K562 (cell line): ENCODE measurements at regions not wholly inside any gene's neighbourhood (a gene's known extent, or its start where the extent isn't known, plus 50 kb on each side); places are given as distances from the start of the nearest gene placed in this dataset.

Experiments
- CBFA2T2 ChIP-seq: fragments of 450-650 bp; conservative IDR thresholded peaks from 2 replicates; pipeline ENCODE4 v1.6.1; 2017; ENCODE audit warnings: mild to moderate bottlenecking
- CBX3 ChIP-seq, 2 experiments: IDR thresholded peaks; 1 replicate in 1 of 2; 2 replicates in 1 of 2; pipeline ENCODE4 v1.6.1; 2012; ENCODE audit warnings: inconsistent platforms in 2 of 2, low read length in 2 of 2, borderline replicate concordance in 1 of 2, control low read depth in 1 of 2
- CREBBP ChIP-seq: IDR thresholded peaks from one replicate; pipeline ENCODE4 v1.6.1; 2012; ENCODE audit warnings: low read depth, mild to moderate bottlenecking, control low read depth, inconsistent platforms, low read length
- EP300 ChIP-seq: IDR thresholded peaks from 2 replicates; pipeline ENCODE4 v1.6.1; 2012; ENCODE audit warnings: low read length, improper control_type of control experiment
- EP400 ChIP-seq: fragments of 450-650 bp; IDR thresholded peaks from 2 replicates; pipeline ENCODE4 v1.6.1; 2017; ENCODE audit warnings: antibody characterized with exemption, mild to moderate bottlenecking, moderate library complexity
- ESRRA ChIP-seq: fragments of 450-650 bp; IDR thresholded peaks from 2 replicates; pipeline ENCODE4 v1.6.1; 2014; ENCODE audit warnings: low read depth, mild to moderate bottlenecking, moderate library complexity, borderline replicate concordance
- HCFC1 ChIP-seq: IDR thresholded peaks from 2 replicates; pipeline ENCODE4 v1.6.1; 2012; ENCODE audit warnings: low read depth, low read length, improper control_type of control experiment
- MBD2 ChIP-seq: sonication (generic); IDR thresholded peaks from 2 replicates; pipeline ENCODE4 v1.6.1; 2016; ENCODE audit warnings: low read depth, borderline replicate concordance
- MTA3 ChIP-seq: fragments of 450-650 bp; formaldehyde crosslinking; IDR thresholded peaks from 2 replicates; pipeline ENCODE4 v1.6.1; 2017; ENCODE audit warnings: mild to moderate bottlenecking, borderline replicate concordance
- NR2C1 ChIP-seq, 2 experiments: fragments of 450-650 bp; IDR thresholded peaks; 2 replicates each; pipeline ENCODE4 v1.6.1; 2017; ENCODE audit warnings: mild to moderate bottlenecking in 2 of 2, antibody characterized with exemption in 1 of 2, inconsistent platforms in 1 of 2, missing compliant biosample characterization in 1 of 2, missing genetic modification characterization in 1 of 2
- POLR2A ChIP-seq: fragments of 450-650 bp; conservative IDR thresholded peaks from 2 replicates; pipeline ENCODE4 v1.6.1; 2016
- PTRF ChIP-seq: fragments of 450-650 bp; IDR thresholded peaks from 2 replicates; pipeline ENCODE4 v1.6.1; 2016; ENCODE audit warnings: mild to moderate bottlenecking, missing genetic modification characterization, missing compliant biosample characterization
- RBM15 ChIP-seq: fragments of 200-400 bp; formaldehyde crosslinking; IDR thresholded peaks from 2 replicates; pipeline ENCODE4 v1.6.1; 2018; ENCODE audit warnings: mild to moderate bottlenecking, low read length, moderate library complexity; ENCODE audit not compliant: insufficient read depth
- RCOR1 ChIP-seq, 2 experiments: IDR thresholded peaks; 2 replicates each; pipeline ENCODE4 v1.6.1; 2012; ENCODE audit warnings: low read depth in 2 of 2, low read length in 2 of 2, borderline replicate concordance in 1 of 2, improper control_type of control experiment in 1 of 2
- SMARCA5 ChIP-seq: fragments of 450-650 bp; IDR thresholded peaks from 2 replicates; pipeline ENCODE4 v1.6.1; 2016
- SMARCC2 ChIP-seq: fragments of 450-650 bp; IDR thresholded peaks from 2 replicates; pipeline ENCODE4 v1.6.1; 2017; ENCODE audit warnings: antibody characterized with exemption, moderate library complexity, mild to moderate bottlenecking, low read depth
- TCF3 ChIP-seq: sonication (generic); formaldehyde crosslinking; IDR thresholded peaks from 2 replicates; pipeline ENCODE4 v1.4.0; 2020; ENCODE audit warnings: mild to moderate bottlenecking, missing genetic modification reagents
- TEAD4 ChIP-seq, 2 experiments: sonication (generic) in 1 of 2; formaldehyde crosslinking in 1 of 2; IDR thresholded peaks; 2 replicates each; pipeline versions ENCODE4 v1.6.1 to v1.8.0; 2012 to 2022; ENCODE audit warnings: borderline replicate concordance in 1 of 2, inconsistent platforms in 1 of 2, low read length in 1 of 2, mild to moderate bottlenecking in 1 of 2, missing genetic modification reagents in 1 of 2
- USF1 ChIP-seq: sonication (generic); formaldehyde crosslinking; IDR thresholded peaks from 2 replicates; pipeline ENCODE4 v1.9.0; 2022; ENCODE audit warnings: mild to moderate bottlenecking, missing genetic modification reagents
- ZNF395 ChIP-seq: fragments of 200-800 bp; sonication (Bioruptor generic); IDR thresholded peaks from 2 replicates; pipeline ENCODE4 v1.6.1; 2017; ENCODE audit warnings: missing genetic modification characterization, missing compliant biosample characterization
- ZNF431 ChIP-seq: sonication (generic); formaldehyde crosslinking; IDR thresholded peaks from 2 replicates; pipeline ENCODE4 v1.8.0; 2022; ENCODE audit warnings: mild to moderate bottlenecking, missing genetic modification reagents
- ZNF592 ChIP-seq: fragments of 450-650 bp; IDR thresholded peaks from 2 replicates; pipeline ENCODE4 v1.6.1; 2017; ENCODE audit warnings: antibody characterized with exemption, mild to moderate bottlenecking
- ZNF696 ChIP-seq: fragments of 250-450 bp; sonication (Bioruptor Pico); conservative IDR thresholded peaks from 2 replicates; pipeline ENCODE4 v1.4.0; 2020; ENCODE audit warnings: mild to moderate bottlenecking, moderate library complexity

GRCh38 chr6:81938014-81938856, 185.8 kb upstream of the TENT5A start (continued):
- TF ChIP-seq ZNF592 (peak; percentile 69), EP400 (peak; percentile 72), ESRRA (peak; percentile 88), HCFC1 (no peak), TCF3 (CRISPR knock-in tag) (peak; percentile 86), CREBBP (no peak), NR2C1 (IDR thresholded peaks at IDR 0.05) (peak; percentile 72), NR2C1 (tag; IDR thresholded peaks at IDR 0.05) (peak; percentile 73), POLR2A (peak; percentile 44; the same call in 1 of the 2 replicates), EP300 (peak; percentile 92), MBD2 (peak; percentile 61; the same call in 1 of the 2 replicates), ZNF395 (CRISPR knock-in tag) (no peak; the same call in 1 of the 2 replicates), ZNF431 (CRISPR knock-in tag) (no peak), USF1 (CRISPR knock-in tag) (peak; percentile 31; the same call in 1 of the 2 replicates), PTRF (tag) (no peak), RBM15 (no peak), CBX3 (IDR thresholded peaks at IDR 0.05; ENCODE audit: borderline replicate concordance in 1 of 2, low read length in 2 of 2) (peak in 1 of 2 experiments; percentile 31; a peak in 1 of 3 replicates), TEAD4 (IDR thresholded peaks at IDR 0.05; ENCODE audit: low read length) (peak; percentile 90), TEAD4 (CRISPR knock-in tag; IDR thresholded peaks at IDR 0.05; ENCODE audit: borderline replicate concordance) (no peak), RCOR1 (IDR thresholded peaks at IDR 0.05; ENCODE audit: borderline replicate concordance in 1 of 2, low read depth in 2 of 2, low read length in 2 of 2) (peak in 1 of 2 experiments; percentile 58; a peak in 1 of 4 replicates), SMARCA5 (no peak), MTA3 (peak; percentile 48; the same call in 1 of the 2 replicates), CBFA2T2 (peak; percentile 75), ZNF696 (CRISPR knock-in tag) (no peak), SMARCC2 (peak; percentile 73)
